G401 (cell line): ENCODE measurements at regions not wholly inside any gene's neighbourhood (a gene's known extent, or its start where the extent isn't known, plus 50 kb on each side); places are given as distances from the start of the nearest gene placed in this dataset.
"Not testable (repeated sequence)": the region's sequence is repeated elsewhere in the genome, so short reads cannot be mapped to it uniquely, and the experiment has no call there.

Source experiments
- DNase-seq: peaks from one replicate; pipeline ENCODE4 v3.0.0-alpha.2; 2015; ENCODE audit warnings: low spot score
- in situ Hi-C: cut with HindIII; loops from 2 replicates; pipeline ENCODE4 v1.10.0; 2016; ENCODE audit warnings: low sequenced_read_pairs, mixed read lengths

DNA sequence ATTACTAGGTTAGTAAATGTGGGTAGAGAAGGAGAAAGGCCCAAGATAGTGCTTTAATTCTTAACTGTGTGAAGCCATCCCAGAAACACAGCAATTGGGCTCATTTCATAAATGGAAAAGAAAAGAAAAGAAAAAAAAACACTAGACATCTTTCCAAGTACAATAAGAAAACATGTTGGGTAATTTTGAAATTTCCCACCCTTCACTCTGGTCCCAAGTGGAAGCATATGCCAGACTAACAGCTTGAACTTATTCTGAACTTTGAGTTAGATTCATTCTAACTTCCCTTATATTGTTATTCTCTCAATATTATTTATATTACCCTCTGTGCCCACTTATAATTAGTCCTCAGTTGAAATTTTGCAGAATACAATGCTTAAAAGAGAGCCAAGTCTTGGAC is 113.4 kb upstream of the GHR start:
- DNase-seq, result no peak
- in situ Hi-C loops, result no loop called here

DNA sequence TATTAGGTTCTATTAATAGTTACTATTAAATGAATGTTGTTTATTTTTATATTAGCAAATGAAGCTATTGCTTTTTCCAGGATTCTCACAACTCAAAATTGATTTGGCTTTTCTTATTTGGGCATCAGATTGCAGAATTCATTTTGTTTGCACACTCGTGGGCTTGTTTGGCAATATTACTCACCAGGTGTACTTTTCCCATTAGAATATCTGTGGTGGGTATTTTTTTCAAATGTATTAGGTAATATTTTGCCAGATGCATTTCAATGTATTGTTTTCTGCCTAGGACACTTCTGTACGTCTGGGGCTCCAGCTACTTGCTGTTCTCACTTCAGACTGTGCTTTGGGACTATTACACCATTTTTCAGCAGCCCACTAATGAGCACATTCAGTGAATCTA is 108.0 kb upstream of the GHR start:
- no peak for DNase-seq
- in situ Hi-C loops, result no loop called here

DNA sequence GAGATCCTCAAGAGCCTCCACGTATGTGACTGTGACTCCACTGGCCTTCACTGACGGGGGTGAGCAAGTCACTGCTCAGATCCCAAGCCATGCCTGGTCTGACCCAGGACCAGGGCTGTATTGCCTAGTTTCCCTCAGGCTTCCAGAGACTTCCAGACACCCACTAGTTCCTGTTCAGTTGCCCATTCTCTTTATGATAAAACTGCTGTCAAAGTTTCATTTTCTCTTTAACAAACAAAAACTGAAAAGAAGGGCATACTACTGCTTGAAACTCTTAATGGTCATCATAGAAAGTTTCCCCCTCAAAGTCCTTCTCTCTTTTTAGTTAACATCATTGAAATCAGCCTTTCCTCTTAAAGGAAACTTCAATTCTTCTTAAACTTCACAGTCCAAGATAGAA is 105.7 kb upstream of the GHR start:
- no peak for DNase-seq
- in situ Hi-C loops, result no loop called here

DNA sequence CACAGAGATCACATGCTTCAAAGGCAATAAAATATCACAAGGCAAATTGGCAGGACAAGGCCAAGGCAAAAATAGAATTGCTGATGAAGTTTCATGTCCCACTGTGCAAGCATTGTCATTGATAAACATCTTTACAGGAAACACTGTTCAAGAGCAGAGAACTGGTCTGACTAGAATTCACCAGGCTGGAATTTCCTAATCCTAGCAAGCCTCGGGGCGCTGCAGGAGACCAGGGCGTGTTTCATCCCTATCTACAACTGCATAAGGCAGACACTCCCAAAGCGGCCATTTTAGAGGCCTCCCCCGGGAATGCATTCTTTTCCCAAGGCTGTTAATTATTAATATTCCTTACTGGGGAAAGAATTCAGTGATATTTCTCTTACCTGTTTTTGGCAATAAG is 103.7 kb upstream of the GHR start:
- in situ Hi-C loops, DNase-seq: not testable (repeated sequence)

DNA sequence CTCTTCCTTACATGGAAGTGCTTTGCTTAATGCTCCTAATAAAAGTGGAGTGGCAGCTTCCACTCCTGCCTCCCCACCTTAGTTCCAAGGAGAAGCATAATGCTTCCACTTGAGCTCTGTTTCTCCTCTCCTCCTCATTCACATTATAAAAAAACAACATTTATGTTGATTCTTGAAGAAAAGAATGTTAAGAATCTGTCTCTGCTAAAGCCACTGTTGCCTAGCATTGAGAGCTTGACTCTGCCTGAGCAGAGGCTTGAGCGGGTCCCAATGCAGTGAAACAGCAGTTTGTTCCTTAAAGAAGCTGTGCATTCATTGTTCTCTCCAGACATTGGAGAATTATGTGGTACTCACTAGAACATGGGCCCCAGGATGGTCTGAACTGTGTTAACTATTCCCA is 101.5 kb upstream of the GHR start:
- DNase-seq, result no peak
- in situ Hi-C loops, result no loop called here

DNA sequence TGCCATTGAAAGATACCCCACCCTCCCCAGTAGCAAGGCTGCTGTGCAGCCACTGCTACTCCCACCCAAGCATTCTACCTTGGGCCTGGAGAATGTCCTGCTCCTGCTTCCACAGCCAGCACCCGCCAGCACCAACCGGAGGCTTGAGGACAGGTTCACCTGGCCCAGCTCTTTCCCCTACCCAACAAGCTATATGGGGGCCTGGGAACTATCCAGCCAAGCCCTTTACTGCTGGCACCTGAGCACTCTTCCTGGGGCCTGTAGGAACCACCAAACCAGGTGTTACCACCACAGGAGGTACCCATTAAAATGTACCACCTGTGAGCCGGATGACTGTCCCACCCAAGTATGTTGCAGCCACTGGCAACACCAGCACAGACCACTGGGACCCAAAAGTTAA is 86.1 kb upstream of the GHR start:
- no peak for DNase-seq

DNA sequence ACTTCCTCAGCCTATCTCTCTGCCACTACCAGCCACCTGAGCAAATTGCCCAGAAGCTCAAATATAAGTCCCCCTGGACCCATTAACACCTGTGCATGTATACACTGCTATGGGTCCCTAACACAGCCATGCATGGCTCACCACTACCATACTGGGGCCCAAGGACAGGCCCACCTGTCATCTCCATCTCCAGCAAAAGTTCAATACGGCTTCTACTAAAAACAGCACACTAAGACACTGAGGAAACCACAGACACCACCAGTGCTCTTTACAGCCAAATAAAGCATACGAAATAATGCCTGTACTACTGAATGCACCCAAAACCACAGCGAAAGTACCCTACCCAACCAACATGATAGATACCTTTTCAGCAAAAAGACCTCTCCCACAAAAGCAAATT is 85.6 kb upstream of the GHR start:
- DNase-seq, result no peak
- in situ Hi-C loops, result no loop called here

More for the DNA sequence above, 86.1 kb upstream of the GHR start:
- in situ Hi-C loops, result no loop called here

DNA sequence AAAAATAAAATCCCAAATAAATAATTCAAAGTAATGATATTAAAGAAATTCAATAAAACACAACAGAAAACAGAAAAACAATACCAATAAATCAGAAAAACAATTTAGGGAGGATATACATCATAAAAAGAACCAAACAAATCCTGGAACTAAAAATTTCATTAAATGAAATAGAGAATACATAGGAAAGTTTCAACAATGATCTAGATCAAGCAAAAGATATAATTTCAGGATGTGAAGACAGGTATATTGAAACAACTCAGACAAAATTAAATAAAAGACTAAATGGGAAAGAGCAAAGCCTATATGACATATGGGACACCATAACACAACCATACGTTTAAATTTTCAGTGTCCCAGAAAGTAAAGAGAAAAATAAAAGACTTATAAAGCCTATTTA is 85.1 kb upstream of the GHR start:
- in situ Hi-C loops, result no loop called here

DNA sequence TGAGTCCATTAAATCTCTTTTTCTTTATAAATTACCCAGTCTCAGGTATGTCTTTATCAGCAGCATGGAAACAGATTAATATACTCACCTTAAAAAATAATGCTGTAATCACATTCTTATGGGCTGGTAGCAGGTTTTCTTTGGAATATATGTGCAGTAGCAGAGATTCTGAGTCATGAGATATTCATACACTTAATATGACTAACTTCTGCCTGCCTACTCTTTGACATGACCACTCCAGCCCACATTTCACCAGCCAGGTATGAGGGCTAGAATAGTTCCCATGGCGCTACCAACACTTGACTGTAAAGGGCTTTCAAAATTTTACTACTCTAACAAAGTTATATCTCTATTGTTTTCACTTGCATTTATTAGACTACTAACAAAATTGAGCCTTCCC is 74.1 kb upstream of the GHR start:
- DNase-seq, result no peak
- in situ Hi-C loops, result no loop called here

More for the DNA sequence above, 85.1 kb upstream of the GHR start:
- no peak for DNase-seq

DNA sequence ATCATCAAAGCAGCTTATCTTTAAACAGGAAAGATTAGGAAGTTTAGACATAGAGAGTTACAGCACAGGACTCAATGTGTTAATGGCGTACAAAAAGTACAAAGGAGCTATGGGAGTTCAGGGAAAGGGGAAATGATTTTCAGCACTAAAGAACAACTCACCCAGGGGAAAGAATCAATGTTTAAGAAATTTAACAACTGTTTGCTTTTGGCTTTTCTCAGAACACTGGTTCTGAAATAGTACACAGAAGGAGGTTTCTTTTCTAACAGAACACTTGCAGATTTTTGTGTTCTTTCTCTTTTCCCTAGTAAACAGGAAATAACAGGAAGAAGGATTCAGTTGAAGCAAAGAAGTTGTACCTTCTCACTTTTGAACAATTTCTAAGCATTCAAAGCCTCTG is 71.3 kb upstream of the GHR start:
- in situ Hi-C loops, result no loop called here
- DNase-seq, result no peak

DNA sequence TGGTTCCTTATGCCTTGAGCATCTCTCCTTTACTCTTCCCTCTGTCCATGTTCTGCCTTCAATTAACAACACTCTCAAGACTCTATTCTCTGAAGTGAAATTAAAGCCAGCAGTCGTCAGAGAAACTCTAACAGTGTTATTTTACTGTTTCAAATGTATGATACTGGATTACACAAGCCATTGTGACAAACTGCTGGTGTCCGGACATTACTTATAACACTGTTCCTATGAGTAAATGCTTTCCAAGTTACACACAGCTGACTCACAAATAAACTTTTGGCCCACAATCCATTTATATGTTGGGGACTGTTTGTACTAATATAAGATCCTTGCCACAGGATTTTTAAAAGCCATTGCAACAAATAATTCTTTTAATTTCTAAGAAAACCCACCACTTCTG is 63.2 kb upstream of the GHR start:
- in situ Hi-C loops, result no loop called here

DNA sequence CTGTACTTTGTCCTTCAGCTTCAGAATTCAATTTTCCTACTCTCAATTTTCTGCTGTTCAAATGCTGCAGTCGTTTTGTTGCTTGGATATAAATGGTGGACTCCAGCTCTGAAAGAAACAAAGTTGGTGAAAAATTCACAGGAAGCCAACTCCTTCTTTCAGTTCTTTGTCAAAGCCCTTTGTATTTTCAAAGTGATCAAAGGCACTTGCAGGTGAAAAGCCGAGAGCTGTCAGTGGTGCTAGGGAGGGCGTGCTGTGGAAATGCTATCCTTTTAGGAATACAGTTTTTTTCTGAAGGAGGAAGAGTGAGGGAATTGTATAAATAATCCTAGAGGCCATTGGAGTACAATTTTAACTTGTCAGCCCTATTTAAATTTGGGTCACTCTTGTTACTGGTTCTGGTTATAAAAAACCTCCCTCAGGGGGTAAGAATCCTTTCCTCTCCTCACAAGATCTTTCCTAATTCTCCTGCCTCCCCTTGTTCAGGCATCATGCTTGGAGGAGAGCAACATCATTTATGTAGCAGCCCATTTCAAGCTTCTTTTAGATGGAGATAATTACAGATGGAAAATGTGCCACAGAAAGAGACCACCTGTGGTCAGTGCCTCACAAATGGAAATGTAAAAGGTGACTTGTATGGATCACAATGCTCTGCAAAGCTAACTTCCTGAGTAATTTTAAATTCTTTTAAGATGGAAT is 62.5 kb upstream of the GHR start:
- no peak for DNase-seq
- in situ Hi-C loops, result no loop called here

More for the DNA sequence above, 63.2 kb upstream of the GHR start:
- DNase-seq, result no peak

DNA sequence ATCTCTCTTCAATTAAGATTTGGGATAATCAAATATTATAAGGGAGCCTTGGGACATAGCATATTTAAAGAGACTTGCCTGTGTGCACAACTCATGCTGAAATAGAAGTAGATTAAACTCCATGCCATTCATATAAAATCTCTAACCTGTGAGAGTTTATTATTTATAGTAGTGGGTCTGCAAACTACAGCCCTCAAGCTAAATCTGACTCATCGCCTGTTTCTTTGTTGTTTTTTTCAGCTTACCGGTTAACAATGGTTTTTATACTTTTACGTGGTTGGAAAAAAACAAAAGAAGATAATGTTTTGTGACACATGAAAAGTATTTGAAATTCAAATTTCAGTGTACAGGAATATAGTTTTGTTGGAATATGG is 61.9 kb upstream of the GHR start:
- in situ Hi-C loops, result no loop called here
- no peak for DNase-seq

DNA sequence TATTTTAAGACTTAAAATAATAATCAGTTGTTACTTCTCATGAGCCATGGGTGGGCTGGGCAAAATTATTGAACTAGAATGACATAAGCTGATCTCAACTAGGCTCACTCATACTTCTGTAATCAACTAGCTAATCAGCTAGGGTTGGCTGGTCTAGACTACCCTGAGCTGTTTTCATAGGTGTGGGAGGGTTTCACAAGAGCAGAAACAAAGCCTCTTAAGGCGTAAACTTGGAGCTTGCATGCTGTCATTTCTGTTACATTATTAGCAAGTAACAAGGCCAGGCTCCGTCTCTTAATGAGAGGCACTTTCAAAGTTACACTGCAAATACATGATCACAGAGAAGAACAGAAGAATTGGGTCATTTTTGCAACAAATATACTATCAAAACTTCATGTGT is 57.2 kb upstream of the GHR start:
- in situ Hi-C loops, result no loop called here

More for the DNA sequence above, 57.2 kb upstream of the GHR start:
- no peak for DNase-seq
